8988T (cell line): ENCODE measurements at regions not wholly inside any gene's neighbourhood (a gene's known extent, or its start where the extent isn't known, plus 50 kb on each side); places are given as distances from the start of the nearest gene placed in this dataset.
"Not testable (repeated sequence)": the region's sequence is repeated elsewhere in the genome, so short reads cannot be mapped to it uniquely, and the experiment has no call there.

Experiments used
- DNase-seq: peaks from one replicate; pipeline ENCODE4 v3.0.0; 2011

DNA sequence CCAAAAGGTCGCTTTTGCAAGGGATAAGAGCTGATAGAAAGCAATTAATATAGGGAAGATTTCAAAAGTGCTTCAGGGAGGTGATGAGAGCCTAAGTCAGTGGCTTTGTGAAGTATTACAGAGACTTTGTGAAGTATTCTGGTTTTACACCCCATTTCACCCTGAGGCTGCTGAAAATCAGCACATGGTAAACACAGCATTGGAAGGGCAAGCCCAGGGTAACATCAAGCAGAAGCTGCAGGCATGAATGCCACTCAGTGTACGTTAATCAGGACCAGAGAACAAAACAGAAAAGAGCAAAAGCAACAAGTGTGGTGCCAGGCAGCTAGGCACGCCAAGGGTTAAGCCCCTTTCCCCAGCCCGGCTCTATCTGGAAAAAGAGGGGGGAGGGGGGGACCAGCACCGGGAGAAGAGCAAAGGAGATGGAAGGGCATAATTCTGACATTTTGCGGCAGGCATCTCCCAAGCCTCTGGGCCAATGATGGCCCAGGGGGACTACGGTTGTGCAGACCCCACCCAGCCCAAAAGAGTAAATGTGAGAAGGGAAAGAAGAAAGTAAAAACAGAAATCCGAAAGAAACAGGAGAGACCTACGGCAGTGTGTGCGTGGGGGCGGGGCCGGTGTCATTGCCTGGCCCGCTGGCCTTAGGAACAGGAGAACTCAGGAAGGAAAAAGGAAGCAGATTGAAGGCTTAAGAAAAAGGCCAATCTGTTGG is 58.9 kb downstream of the DHRS2 start:
- DNase-seq = no peak

DNA sequence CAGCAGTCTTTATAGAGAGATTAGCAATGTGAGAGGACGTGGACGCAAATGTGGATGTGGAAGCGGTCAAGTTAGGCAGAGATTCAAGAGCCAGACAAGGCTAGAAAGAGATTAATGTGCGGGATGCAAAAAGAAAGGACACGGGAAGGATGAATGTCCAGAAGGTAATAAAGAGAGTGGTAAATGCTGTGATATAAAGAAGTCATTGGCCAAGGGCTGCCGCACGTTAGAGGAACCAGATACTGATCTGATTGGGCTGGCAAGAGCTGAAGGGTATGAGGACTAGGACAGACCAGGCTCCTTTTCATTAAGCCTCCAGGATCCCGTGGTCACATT is 59.5 kb downstream of the DHRS2 start:
- DNase-seq = no peak

DNA sequence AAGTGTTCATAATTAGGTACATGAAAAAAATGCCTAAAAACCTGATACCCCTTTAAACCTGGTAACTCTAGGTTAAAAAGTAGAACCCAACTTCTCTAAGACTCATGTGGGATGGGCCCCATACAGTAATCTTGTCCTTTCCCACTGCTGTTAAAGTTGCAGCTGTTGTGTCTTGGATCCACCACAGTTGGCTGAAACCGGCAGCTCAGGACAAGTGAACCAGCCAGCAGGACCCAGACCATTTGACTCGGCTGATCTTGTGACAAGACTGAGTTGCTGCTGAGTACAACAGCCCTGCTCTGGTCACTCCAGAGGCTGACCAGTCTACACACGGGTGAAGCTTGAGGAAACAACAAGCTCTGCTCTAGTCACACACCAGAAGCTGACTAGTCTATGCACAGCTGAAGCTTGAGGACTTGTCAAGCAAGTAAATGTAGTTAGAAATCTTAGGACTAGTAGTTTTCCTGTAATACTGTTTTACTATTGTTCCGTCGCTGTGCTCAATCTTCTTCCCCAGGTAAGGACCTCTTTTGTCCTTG is 60.6 kb downstream of the DHRS2 start:
- DNase-seq = no peak

- no peak for DNase-seq
Measured at GRCh38 chr14:23697680-23698079, 61.5 kb downstream of the DHRS2 start.

GRCh38 chr14:23702656-23703426 is 66.7 kb downstream of the DHRS2 start:
- no peak for DNase-seq

DNA sequence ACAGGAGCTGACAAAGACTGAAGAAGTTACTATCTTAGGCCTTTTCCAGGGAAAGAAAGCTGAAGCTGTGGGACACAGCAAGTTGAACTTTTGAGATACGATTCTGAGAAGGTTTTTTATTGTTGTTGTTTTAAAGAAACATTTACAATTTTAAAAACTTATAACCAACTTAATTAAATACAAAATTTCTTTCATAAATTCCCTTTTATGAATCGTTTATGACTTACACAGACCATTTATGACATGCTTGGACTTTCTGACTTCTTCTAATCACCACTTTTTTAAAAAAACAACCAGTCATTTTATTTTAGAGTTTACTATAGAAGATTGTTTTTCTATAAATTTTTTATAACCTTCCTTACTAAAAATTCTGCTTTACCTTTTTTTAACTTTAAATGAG is 68.7 kb downstream of the DHRS2 start:
- DNase-seq = no peak

GRCh38 chr14:23707415-23707814 is 71.3 kb downstream of the DHRS2 start:
- no peak for DNase-seq

GRCh38 chr14:23708343-23708742 is 72.2 kb downstream of the DHRS2 start:
- no peak for DNase-seq

DNA sequence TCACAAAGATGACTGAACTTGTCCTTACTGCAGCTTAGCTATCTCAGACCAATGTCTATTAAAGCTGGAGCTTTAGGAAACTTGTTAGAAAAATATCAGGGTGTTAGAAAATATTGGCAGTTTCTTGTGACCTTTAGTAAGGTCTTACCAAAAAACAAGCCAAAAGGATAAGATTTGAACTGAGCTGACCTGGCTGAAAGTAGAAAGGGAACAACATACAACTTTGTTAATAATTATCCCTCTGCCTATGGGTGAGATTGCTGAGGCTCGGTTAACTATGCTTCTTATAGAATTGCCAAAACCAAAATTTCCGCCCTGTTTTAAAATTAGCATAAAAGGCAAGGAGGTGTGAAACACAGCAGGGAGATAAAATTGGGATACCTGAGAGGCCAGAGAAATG is 73.8 kb downstream of the DHRS2 start:
- no peak for DNase-seq

DNA sequence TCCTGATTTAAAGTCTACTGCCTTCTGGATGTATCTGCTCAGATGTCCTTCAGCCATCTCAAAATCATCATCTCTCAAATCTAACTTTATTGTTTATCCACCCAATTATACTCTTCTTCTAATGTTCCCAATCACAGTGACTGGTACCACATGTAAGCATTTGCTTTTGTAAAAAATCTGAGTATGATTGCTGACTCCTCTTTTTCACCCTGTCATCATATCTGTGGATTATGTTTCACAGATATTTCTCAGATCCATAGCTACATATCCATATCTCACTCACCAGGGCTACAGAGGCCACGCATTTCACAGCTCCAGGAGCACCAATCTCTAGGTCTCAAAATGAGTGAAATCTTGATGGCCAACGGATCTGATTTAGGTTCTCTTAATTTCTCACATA is 76.1 kb downstream of the DHRS2 start:
- DNase-seq = no peak

DNA sequence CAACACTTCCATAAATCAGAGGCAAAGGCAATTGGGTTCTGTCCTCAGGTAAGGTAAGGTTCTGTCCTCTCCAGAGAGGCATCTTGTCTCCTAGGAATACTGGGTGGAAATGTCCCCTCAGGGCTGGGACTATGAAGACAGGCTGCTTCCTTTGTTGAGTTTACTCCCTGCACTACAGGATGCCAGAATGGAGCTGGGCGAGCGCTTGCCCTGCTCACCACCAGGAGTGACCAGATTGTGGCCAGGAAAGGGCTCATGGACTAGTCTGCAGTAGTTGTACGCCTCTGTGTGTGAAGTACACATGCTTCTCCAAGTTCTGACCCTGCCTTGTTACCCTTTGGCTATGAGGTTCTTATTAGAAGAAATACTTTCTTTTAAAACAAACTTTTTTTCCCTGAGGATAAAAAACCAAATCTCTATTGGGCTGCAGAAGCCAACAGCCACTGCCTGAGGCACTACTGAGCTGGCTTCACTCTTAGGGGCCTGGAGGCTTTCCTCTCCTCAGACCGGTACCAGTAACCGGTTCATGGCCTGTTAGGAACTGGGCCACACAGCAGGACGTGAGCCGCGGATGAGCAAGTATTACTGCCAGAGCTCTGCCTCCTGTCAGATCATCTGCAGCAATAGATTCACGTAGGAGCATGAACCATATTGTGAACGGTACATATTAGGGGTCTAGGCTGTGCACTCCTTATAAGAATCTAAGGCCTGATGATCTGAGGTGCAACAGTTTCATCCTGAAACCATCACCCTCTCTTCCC is 83.2 kb downstream of the DHRS2 start:
- no peak for DNase-seq

DNA sequence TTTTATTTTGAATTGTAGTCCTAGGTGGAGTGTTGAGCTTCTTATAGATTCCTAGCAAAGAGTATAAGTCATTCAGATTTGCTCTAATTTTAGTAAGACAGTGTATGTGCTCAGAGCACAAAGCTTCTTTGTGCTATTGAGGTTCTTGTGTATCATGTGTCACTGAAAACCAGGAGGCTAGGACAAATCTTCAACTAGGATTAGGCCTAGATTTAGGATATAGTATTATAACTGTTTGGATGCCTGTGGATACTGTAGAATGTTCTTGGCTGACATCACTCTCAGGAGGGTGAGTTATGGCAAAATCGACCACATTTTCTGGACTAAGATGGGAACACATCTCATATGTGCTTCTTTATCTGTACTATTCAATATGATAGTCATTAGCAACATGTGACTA is 86.5 kb downstream of the DHRS2 start:
- DNase-seq = no peak

GRCh38 chr14:23723911-23724310 is 87.7 kb downstream of the DHRS2 start:
- no peak for DNase-seq

DNA sequence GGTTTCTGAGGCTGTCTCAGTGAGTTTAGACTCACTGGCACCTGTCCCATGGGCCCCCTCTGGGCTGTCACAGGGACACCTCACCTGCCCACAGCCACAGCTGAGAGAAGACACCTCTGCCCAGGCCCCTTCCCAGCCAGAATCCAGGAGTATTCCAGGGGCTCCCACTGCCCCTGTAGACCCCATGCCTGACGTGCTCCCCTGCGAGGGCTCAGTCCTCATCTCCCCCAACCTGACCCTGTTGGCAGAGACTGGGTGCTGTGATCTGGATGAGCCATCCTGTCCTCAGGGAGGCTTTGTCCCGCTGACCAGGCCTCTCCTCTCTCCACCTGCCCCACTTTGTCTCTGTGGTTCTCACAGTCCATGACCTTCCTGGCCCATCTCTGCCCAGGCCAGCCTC is 89.4 kb downstream of the DHRS2 start:
- no peak for DNase-seq

DNA sequence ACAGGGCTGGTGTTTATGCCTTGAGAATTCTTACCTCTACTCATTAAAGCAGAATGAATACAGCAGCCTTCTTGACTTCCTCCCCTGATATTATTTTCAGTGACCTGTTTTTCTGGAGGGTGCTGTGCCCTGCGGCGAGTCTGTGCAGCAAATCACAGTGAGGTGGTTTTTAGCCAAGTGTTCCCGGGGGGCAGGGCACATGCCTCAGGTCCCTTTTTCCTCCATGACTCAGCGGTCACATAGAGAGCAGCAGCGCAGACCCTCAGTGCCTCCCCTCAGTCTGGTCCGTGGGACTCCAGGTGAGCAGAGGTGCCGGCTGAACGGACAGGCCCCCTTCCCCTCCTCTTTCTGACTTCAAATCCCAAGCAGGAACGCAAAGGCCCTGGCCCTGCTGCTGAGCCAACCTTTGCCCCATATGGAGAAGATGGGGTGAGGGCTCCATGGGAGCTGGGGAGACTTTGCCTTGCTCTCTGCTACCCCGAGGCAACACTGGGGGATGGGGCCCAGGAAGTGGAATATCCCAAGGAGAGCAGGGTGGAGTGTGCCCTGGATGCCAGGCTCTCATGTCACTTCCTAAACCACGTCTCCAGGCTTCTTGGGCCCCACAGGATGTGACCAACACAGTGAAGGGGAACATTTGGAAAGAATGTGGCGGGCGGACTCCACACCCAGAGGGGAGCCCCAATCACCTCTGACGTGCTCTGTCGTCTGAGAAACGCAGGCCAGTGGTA is 90.0 kb downstream of the DHRS2 start:
- no peak for DNase-seq

- DNase-seq = peak; percentile 21
Measured at GRCh38 chr14:23727566-23728335, 91.6 kb downstream of the DHRS2 start.

DNA sequence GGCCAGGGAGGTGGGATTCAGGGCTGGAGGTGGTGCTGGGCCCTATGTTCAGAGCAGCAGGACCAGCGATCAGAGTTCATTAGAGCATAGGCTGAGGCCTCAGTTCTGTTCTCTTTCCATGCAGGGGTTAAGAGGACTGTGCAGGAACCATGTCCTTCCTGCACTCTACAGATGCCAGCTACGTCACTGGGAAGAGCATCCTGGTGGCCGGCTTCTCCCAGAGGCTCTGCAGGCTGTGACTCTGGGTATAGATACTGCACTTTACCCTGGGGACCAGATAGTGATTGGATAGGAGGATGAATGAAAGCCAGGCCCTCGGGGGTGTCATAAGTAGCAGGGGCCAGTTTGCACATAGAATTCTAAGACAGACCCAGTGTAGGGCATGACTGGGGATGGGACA is 92.6 kb downstream of the DHRS2 start:
- DNase-seq = no peak

- DNase-seq = no peak
Measured at GRCh38 chr14:23729720-23730387, 93.7 kb downstream of the DHRS2 start.

- no peak for DNase-seq
Measured at GRCh38 chr14:23735394-23735793, 99.2 kb downstream of the DHRS2 start.

DNA sequence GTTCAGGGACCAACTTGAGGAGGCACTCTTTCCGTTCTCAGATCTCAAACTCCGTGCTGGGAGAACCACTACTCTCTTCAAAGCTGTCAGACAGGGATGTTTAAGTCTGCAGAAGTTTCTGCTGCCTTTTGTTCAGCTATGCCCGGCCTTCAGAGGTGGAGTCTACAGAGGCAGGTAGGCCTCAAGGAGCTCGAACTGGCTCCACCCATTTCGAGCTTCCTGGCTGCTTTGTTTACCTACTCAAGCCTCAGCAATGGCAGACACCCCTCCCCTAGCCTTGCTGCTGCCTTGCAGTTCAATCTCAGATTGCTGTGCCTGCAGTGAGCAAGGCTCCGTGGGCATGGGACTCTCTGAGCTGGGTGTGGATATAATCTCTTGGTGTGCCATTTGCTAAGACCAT is 108.2 kb downstream of the DHRS2 start:
- not testable (repeated sequence) for DNase-seq

GRCh38 chr14:23750357-23750756 is 114.2 kb downstream of the DHRS2 start:
- DNase-seq = no peak

DNA sequence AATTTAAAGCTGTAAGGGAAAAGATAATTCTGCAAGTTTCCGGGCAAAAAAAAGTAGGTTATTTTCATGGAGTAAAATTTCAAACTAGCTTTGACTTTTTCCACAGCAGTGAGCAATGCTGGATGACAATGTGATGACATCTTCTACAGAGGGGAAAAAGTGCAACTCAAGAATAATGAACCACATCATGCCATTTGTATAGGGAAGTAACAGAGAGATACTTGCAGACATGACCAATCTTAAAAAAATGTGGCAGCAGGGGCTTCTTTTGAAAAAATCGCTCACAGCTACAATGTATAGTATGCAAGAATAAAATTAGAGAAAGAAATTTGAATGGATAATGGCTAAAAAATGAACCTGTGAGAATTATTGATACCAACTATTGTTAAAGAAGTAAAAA is 115.5 kb downstream of the DHRS2 start:
- DNase-seq = no peak
